HL-60 (cell line): ENCODE measurements at regions not wholly inside any gene's neighbourhood (a gene's known extent, or its start where the extent isn't known, plus 50 kb on each side); places are given as distances from the start of the nearest gene placed in this dataset.

Experiments used
- DNase-seq, 2 experiments: peaks; one replicate each; pipeline ENCODE4 v3.0.0-alpha.2; 2010 to 2020; ENCODE audit warnings: low read depth in 1 of 2, low spot score in 1 of 2
- H3K27ac ChIP-seq: fragments of 250-450 bp; sonication (Bioruptor Pico); replicated peaks from 2 replicates; pipeline ENCODE4 v1.5.1; 2020; ENCODE audit warnings: mild to moderate bottlenecking, moderate library complexity
- H3K27me3 ChIP-seq: fragments of 250-450 bp; sonication (Bioruptor Pico); 2 replicates; pipeline ENCODE4 v1.5.1; 2021; ENCODE audit warnings: mild to moderate bottlenecking, moderate library complexity; ENCODE audit not compliant: insufficient read depth, poor library complexity, severe bottlenecking
- H3K4me3 ChIP-seq: replicated peaks from 2 replicates; pipeline ENCODE4 v1.5.1; 2011; ENCODE audit warnings: mild to moderate bottlenecking, control low read depth, low read length; ENCODE audit not compliant: insufficient read depth
- CTCF ChIP-seq: IDR thresholded peaks from one replicate; pipeline ENCODE4 v1.5.1; 2011; ENCODE audit warnings: low read length, control low read depth, inconsistent platforms; ENCODE audit not compliant: insufficient read depth
- GABPA ChIP-seq: IDR thresholded peaks from 2 replicates; pipeline ENCODE4 v1.6.1; 2012; ENCODE audit warnings: low read depth
- POLR2AphosphoS5 ChIP-seq: IDR thresholded peaks from 2 replicates; pipeline ENCODE4 v1.6.1; 2012; ENCODE audit warnings: low read depth
- REST ChIP-seq: IDR thresholded peaks from 2 replicates; pipeline ENCODE4 v1.6.1; 2012; ENCODE audit warnings: low read depth; ENCODE audit not compliant: insufficient replicate concordance
- SPI1 ChIP-seq: IDR thresholded peaks from 2 replicates; pipeline ENCODE4 v1.6.1; 2012; ENCODE audit warnings: low read depth, mild to moderate bottlenecking, borderline replicate concordance

GRCh38 chr6:6806844-6807518, 218.5 kb downstream of the LY86 start:
- H3K4me3 ChIP-seq, result no peak overlapping the region
- no peak overlapping the region for H3K27ac ChIP-seq
- TF ChIP-seq CTCF (no peak), REST (no peak), SPI1 (no peak), POLR2AphosphoS5 (no peak), GABPA (no peak)
- peak in 1 of 2 experiments; percentile 94 for DNase-seq
- no peaks in the 10 kb centered on the region for H3K27me3 ChIP-seq

GRCh38 chr6:6808343-6808742, 219.8 kb downstream of the LY86 start:
- no peak overlapping the region for H3K4me3 ChIP-seq
- no peak overlapping the region for H3K27ac ChIP-seq
- H3K27me3 ChIP-seq, result no peaks in the 10 kb centered on the region
- no peak for DNase-seq
- TF ChIP-seq SPI1, result no peak
- no peak for TF ChIP-seq POLR2AphosphoS5
- no peak for TF ChIP-seq GABPA
- TF ChIP-seq REST, result no peak
- no peak for TF ChIP-seq CTCF

GRCh38 chr6:6808915-6809314, 220.4 kb downstream of the LY86 start:
- Histone ChIP-seq H3K27me3 (no peaks in the 10 kb centered on the region), H3K4me3 (no peak overlapping the region), H3K27ac (no peak overlapping the region)
- no peak for DNase-seq
- no peak for TF ChIP-seq POLR2AphosphoS5
- TF ChIP-seq SPI1, result no peak
- TF ChIP-seq CTCF, result no peak
- TF ChIP-seq REST, result no peak
- TF ChIP-seq GABPA, result no peak
